K562 (cell line): ENCODE measurements at regions not wholly inside any gene's neighbourhood (a gene's known extent, or its start where the extent isn't known, plus 50 kb on each side); places are given as distances from the start of the nearest gene placed in this dataset.
"Not testable (repeated sequence)": the region's sequence is repeated elsewhere in the genome, so short reads cannot be mapped to it uniquely, and the experiment has no call there.

Experiments
- ATAC-seq: fragments of 200-7000 bp; cut with Tn5 transposase; 3 replicates; pipeline ENCODE4 v1.9.1; 2020; ENCODE audit warnings: moderate library complexity
- BruUV-seq: library from RNA; stranded (reverse); fragments of 400-500 nt; replicated peaks from 2 replicates; lab custom pipeline; 2021; lab: Mats Ljungman, UMichigan
- CTCF ChIA-PET: fragments of 300-600 bp; formaldehyde crosslinking; extraction: SDS; loops from one replicate; lab custom pipeline; 2021; ENCODE audit warnings: low intra/inter-chr PET ratio; lab: Yijun Ruan, JAX
- POLR2A ChIA-PET: fragments of 300-600, 350-650 bp; sonication (Branson Sonifier 250); formaldehyde crosslinking; extraction: SDS; loops from one replicate; lab custom pipeline; 2021; ENCODE audit warnings: antibody characterized with exemption, inconsistent platforms; lab: Yijun Ruan, JAX
- DNase-seq, 4 experiments: peaks; one replicate each; pipeline versions ENCODE4 v3.0.0 to v3.0.0-alpha.2; 2011 to 2018; ENCODE audit warnings: low spot score in 3 of 4, mixed read lengths in 3 of 4; ENCODE audit errors: extremely low read depth in 1 of 4
- FAIRE-seq: peaks from 2 replicates; lab custom pipeline; 2011; peaks lifted over from hg19 to GRCh38; lab: Jason Lieb, UNC
- H2AFZ ChIP-seq: 2 replicates; pipeline ENCODE4 v1.6.0; 2011; ENCODE audit warnings: low read depth, low read length, control low read depth, inconsistent platforms
- H3K27ac ChIP-seq: fragments of 200-600 bp; 3 replicates; pipeline ENCODE4 v1.8.0; 2011; ENCODE audit warnings: low read depth, mild to moderate bottlenecking, control low read depth, inconsistent platforms, low read length, moderate library complexity, mixed read lengths; ENCODE audit errors: extremely low read depth
- H3K27me3 ChIP-seq, 2 experiments: fragments of 300-600 bp in 1 of 2; 2 replicates in 1 of 2; 3 replicates in 1 of 2; pipeline versions ENCODE4 v1.6.0 to v1.8.0; 2011; ENCODE audit warnings: inconsistent platforms in 2 of 2, low read length in 2 of 2, mild to moderate bottlenecking in 1 of 2, mixed read lengths in 1 of 2, moderate library complexity in 1 of 2; ENCODE audit not compliant: control insufficient read depth in 2 of 2, insufficient read depth in 2 of 2
- H3K36me3 ChIP-seq: fragments of 300-600 bp; 3 replicates; pipeline ENCODE4 v1.8.0; 2011; ENCODE audit warnings: mild to moderate bottlenecking, low read length, inconsistent platforms; ENCODE audit not compliant: control insufficient read depth, insufficient read depth
- H3K4me1 ChIP-seq, 2 experiments: fragments of 200-600 bp in 1 of 2; replicated peaks in 1 of 2; 2 replicates in 1 of 2; 3 replicates in 1 of 2; pipeline versions ENCODE4 v1.5.1 to v1.8.0; 2011; ENCODE audit warnings: inconsistent platforms in 2 of 2, low read length in 2 of 2, mild to moderate bottlenecking in 1 of 2, mixed read lengths in 1 of 2, moderate library complexity in 1 of 2; ENCODE audit not compliant: control insufficient read depth in 2 of 2, insufficient read depth in 2 of 2
- H3K4me2 ChIP-seq: 2 replicates; pipeline ENCODE4 v1.6.1; 2011; ENCODE audit warnings: low read length, control low read depth, inconsistent platforms, mixed read lengths; ENCODE audit not compliant: insufficient read depth
- H3K4me3 ChIP-seq: fragments of 200-600 bp; sonication (generic), shearing (Covaris generic); 2 replicates; pipeline ENCODE4 v1.5.1; 2016; ENCODE audit warnings: control low read depth, inconsistent platforms
- H3K79me2 ChIP-seq: fragments of 200-600 bp; 3 replicates; pipeline ENCODE4 v1.8.0; 2011; ENCODE audit warnings: low read length, inconsistent platforms; ENCODE audit not compliant: control insufficient read depth, insufficient read depth
- H3K9ac ChIP-seq, 2 experiments: 2 replicates each; pipeline versions ENCODE4 v1.6.0 to v1.6.1; 2011; ENCODE audit warnings: low read depth in 2 of 2, low read length in 2 of 2, control low read depth in 1 of 2, inconsistent platforms in 1 of 2, mild to moderate bottlenecking in 1 of 2, mixed read lengths in 1 of 2; ENCODE audit not compliant: insufficient read depth in 1 of 2
- H3K9me1 ChIP-seq: one replicate; pipeline ENCODE4 v1.6.0; 2011; ENCODE audit warnings: inconsistent platforms, mild to moderate bottlenecking, low read length, moderate library complexity; ENCODE audit not compliant: control insufficient read depth, insufficient read depth
- H3K9me3 ChIP-seq: replicated peaks from 2 replicates; pipeline ENCODE4 v1.5.1; 2011; ENCODE audit warnings: low read depth, low read length, inconsistent platforms; ENCODE audit not compliant: control insufficient read depth, insufficient read depth
- H4K20me1 ChIP-seq: replicated peaks from 2 replicates; pipeline ENCODE4 v1.6.1; 2011; ENCODE audit warnings: low read length, inconsistent platforms, mixed read lengths; ENCODE audit not compliant: control insufficient read depth, insufficient read depth
- CBX5 ChIP-seq: IDR thresholded peaks from 2 replicates; pipeline ENCODE4 v1.6.1; 2014; ENCODE audit warnings: low read depth, borderline replicate concordance
- FOXP1 ChIP-seq: sonication (generic); formaldehyde crosslinking; IDR thresholded peaks from 2 replicates; pipeline ENCODE4 v1.8.0; 2022; ENCODE audit warnings: mild to moderate bottlenecking, missing genetic modification reagents
- WGBS: fragments of 100-300 bp; shearing (Covaris generic); methylation state at CpG from one replicate; pipeline ENCODE4 v1.1.6; 2016; ENCODE audit warnings: low coverage, mixed read lengths; ENCODE audit not compliant: insufficient coverage; ENCODE audit errors: missing lambda C conversion rate; 5-methylcytosine and 5-hydroxymethylcytosine counted together
- in situ Hi-C: fragments of 300-500 bp; cut with MboI; formaldehyde crosslinking; loops from 4 replicates; pipeline ENCODE4 v1.15.0; 2018; ENCODE audit warnings: inconsistent platforms, mixed read lengths
- intact Hi-C: fragments of 100-400 bp; cut with micrococcal nuclease; formaldehyde crosslinking; loops from 2 replicates; pipeline ENCODE4 v1.14.2; 2022
- TF ChIP-seq, protein P1 (sequence below): fragments of 450-650 bp; formaldehyde crosslinking; IDR thresholded peaks from 2 replicates; pipeline ENCODE4 v1.4.0; 2022; ENCODE audit warnings: mild to moderate bottlenecking, moderate library complexity

DNA sequence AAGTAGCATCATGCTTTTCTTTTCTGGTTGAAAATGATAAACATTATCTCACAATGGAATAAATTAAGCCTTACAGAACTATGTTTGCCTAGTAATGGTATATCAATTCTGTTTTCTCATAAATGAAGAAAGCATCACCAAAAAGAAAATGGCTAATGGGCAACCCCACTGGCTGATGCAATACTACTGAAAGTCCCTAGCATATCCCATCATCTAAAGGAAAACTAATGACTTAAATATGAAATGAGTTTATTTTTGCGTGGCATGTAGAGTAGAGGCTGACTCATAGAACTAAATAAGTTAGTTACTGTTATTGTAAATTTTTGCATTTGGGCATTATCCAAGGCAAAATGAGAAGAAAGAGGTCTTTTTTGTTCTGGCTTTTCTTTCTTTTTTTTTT lies 1156.3 kb upstream of the SEL1L start:
- no peak overlapping the region for H3K9ac ChIP-seq
- ATAC-seq (no peak), DNase-seq (no peak)
- intact Hi-C loops, result no loop called here
- CTCF ChIA-PET, result no interaction called here
- TF ChIP-seq CBX5, result no peak
- TF ChIP-seq FOXP1 (CRISPR knock-in tag), result no peak
- TF ChIP-seq, protein P1, sequence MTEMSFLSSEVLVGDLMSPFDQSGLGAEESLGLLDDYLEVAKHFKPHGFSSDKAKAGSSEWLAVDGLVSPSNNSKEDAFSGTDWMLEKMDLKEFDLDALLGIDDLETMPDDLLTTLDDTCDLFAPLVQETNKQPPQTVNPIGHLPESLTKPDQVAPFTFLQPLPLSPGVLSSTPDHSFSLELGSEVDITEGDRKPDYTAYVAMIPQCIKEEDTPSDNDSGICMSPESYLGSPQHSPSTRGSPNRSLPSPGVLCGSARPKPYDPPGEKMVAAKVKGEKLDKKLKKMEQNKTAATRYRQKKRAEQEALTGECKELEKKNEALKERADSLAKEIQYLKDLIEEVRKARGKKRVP (CRISPR knock-in tag), result 0 out of 2 replicates have a peak, but pooled peaks have one; percentile 55
- TF ChIP-seq, all 486 proteins: peak for 1
- FAIRE-seq, result no peak
- no peak overlapping the region for H3K27ac ChIP-seq
- H3K4me3 ChIP-seq, result no peak overlapping the region
- H3K27me3 ChIP-seq, result no peaks in the 10 kb centered on the region
- no peak overlapping the region for H2AFZ ChIP-seq
- POLR2A ChIA-PET, result no interaction called here
- no peaks in the 10 kb centered on the region for H3K79me2 ChIP-seq
- no peaks in the 10 kb centered on the region for H4K20me1 ChIP-seq
- no peaks in the 10 kb centered on the region for H3K4me1 ChIP-seq
- BruUV-seq, result no TSS peak
- H3K9me1 ChIP-seq, result no peaks in the 10 kb centered on the region
- H3K9me3 ChIP-seq, result no peaks in the 10 kb centered on the region
- no peak overlapping the region for H3K4me2 ChIP-seq
- WGBS, result 0% methylated on average over 1 of the region's 1 CpG
- in situ Hi-C loops, result no loop called here
- H3K36me3 ChIP-seq, result no peaks in the 10 kb centered on the region

DNA sequence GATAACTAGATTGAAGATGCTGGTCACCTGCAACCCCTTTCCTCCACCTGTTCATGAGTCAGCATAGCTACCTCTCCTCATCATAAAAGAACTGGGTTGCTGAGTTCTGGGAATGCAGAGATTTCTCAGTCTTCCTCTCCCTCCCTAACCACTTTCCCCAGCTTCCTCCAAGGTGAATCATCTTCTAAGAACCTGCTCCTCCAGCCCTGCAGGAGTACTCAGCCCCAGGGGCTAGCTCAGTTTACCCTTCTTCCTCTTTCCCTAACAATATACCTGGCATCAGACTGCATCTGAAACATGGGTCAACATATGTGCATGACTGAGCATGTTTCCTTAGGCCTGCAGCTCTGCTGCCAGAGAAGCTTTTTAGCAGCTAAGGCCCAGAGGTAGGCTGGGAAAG lies 1157.5 kb upstream of the SEL1L start:
- H3K4me3 ChIP-seq, intact Hi-C loops, H3K4me2 ChIP-seq, H4K20me1 ChIP-seq, in situ Hi-C loops, H3K9ac ChIP-seq, DNase-seq, CTCF ChIA-PET, H3K4me1 ChIP-seq, POLR2A ChIA-PET, H2AFZ ChIP-seq, BruUV-seq, H3K79me2 ChIP-seq, H3K27me3 ChIP-seq, H3K27ac ChIP-seq, H3K9me3 ChIP-seq, H3K9me1 ChIP-seq, FAIRE-seq, H3K36me3 ChIP-seq, ATAC-seq: not testable (repeated sequence)
